ENCODE measurements at regions not wholly inside any gene's neighbourhood (a gene's known extent, or its start where the extent isn't known, plus 50 kb on each side); places are given as distances from the start of the nearest gene placed in this dataset.

DNA sequence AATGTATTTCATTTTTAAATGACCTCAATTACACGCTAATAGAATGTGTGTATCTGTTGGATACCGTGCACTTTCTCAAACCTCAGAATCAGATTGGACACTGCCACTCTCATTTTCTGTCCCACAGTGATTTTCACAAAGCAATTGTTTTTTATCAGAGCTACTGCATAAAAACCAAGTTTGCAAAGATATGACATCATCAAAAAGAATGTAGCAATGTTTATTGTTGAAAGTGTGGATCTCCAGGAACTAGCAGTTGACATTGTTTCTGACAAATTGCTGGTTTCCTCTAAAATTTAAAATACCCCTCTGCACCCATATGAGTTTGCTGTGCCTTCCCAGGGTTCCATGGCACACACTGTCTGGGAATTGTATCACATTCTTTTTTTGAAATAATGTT, 362.7 kb upstream of the DDI1 start:
- DNase-seq = no peak

GRCh38 chr11:103676413-103676812, 360.0 kb upstream of the DDI1 start:
- no peak for DNase-seq

GRCh38 chr11:103680826-103681225, 355.6 kb upstream of the DDI1 start:
- no peak for DNase-seq

DNA sequence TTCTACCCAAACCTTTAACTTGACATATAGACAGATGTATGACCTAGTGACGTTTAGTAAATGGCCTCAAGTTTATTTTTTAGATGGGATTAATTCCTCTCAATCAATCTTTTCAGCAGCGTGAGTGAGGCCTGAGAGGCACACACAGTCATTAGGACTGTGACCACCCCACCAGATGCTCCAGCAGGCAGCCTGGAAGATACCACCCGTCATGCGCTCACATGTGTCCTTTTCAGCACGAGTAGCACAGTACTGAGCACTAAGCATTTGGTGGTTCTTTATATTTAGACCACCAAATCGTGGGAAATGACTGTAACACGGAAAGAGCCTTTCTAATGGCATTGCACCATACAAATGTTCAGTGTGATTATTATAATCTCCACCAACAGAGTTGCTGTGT, 354.6 kb upstream of the DDI1 start:
- DNase-seq = no peak

DNA sequence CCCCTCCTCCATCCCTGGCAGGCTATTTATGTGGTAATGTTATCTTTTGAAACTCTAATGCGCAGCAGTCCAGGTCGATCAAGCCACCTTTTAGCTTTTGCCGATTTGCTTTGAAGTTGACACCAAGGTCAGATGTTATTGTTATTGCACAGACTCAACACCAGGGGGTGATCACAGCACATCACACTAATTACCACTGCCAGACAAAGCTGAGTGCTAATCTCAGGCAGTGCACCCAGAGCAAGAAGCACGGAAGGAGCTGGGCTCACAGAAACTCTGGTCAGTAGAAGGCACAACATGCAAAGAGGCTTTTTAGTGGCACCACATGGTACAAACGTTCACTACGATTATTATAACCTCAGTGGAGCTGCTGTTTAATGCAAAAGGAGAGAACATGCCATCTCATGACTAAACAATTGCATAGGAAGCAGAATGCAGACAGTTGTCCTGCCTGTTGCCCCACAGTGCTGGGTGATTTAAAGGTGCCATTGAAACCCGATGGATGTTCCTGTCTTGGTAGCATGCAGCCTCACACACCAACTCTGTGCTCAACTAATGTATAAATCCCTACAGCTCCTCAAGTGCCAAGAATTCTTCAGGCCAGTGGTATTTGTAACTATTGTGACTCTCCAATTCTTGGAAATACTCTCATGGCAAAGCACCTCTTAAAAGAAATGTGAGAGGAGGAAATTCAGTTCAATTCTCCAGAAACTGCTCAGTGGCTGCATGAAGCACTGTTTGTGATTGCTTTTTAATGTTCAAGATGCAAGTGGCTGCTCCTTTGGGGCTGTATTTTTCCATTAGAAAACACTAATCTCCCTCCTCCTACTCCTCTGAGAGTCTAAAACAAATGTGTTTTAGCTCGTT, 353.9 kb upstream of the DDI1 start:
- DNase-seq = peak; percentile 6 to 66 (median 28)

DNA sequence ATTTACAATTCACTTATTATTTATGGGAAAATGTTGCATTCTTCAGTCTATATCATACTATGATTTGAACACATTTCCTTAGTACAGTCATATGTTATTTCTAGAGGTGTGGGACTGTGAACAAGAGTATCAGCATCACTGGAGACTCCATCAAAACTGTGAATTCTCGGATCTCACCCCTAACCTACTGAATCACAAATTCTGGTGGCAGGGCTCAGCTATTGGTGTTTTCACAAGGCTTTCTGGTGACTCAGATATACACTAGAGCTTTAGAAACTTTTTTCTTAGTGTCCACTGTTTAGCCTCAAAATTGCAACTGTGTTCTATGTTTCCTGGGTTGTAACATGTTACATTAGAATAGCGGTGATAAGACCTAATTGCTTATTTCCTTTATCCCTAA, 352.9 kb upstream of the DDI1 start:
- DNase-seq = no peak

GRCh38 chr11:103688924-103689323, 347.5 kb upstream of the DDI1 start:
- DNase-seq = no peak

- DNase-seq = no peak
Measured at GRCh38 chr11:103690356-103690755, 346.1 kb upstream of the DDI1 start.

DNA sequence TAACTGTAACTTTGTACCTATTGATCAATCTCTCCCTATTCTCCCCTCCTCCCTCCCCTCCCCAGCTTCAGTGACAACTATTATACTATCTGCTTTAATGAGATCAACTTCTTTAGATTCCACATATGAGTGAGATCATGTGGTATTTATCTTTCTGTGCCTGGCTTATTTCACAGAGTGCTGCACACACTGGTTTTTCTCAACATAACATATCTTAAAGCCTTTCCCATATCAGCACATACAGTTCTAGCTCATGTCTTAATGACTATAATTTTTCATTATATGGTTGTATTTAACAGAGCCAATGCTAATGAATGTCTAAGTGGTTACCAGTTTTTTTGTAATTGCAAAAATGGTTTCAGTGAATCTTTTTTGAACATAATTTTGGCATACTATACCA, 340.3 kb upstream of the DDI1 start:
- no peak for DNase-seq

DNA sequence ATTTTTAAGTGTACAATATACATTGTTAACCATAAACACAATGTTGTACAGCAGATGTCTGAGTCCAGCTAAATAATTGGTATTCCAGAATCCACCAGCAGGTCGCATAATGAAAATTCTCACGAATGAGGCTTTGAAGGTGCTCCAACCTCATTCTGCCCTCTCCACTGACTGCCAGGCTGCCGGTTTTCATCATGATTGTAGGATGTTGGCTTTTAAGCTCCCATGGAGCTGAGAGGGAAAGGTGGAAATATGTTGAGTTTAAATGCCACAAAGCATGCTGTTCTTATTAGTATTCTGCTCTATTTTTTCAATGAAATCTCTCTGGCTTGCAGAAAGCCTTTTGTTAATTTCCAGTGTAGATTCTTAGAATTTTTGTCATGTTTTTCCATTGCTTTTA, 337.2 kb upstream of the DDI1 start:
- DNase-seq = no peak

DNA sequence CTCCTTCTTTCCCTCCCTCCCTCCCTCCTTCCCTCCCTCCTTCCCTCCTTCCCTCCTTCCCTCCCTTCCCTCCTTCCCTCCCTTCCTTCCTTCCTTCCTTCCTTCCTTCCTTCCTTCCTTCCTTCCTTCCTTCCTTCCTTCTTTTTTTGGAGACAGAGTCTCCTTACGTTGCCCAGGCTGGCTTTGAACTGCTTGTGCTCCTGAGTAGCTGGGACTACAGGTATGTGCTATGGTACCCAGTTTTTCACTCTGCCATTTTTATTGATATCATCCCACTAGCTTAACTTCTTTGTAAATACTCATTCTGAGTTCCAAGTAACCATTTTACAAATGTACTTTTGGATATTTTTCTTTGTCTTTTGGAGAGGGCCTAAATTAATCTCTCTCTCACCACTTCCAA, 336.8 kb upstream of the DDI1 start:
- no peak for DNase-seq

GRCh38 chr11:103700622-103701021, 335.8 kb upstream of the DDI1 start:
- no peak for DNase-seq

- DNase-seq = no peak
Measured at GRCh38 chr11:103703437-103703836, 333.0 kb upstream of the DDI1 start.

DNA sequence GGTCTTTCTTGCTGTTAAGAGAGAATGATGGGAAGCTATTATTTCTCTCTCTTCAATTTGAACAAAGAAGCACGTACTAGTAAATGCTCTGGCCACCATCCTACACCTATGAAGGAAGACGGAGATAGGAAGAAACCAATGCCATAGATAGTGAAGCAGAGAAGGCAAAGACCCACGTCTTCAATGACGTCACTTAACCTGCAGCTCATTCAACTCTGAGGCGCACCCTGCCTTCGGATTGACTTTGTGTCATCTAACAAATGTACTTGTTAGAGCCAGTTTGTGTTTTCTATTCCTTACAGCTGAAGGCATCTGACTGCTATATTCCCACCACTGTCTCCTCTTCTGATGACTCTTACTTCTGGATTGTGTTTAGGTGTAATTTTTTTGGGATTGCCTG, 332.5 kb upstream of the DDI1 start:
- DNase-seq = no peak

- DNase-seq = no peak
Measured at GRCh38 chr11:103705642-103706041, 330.8 kb upstream of the DDI1 start.

DNA sequence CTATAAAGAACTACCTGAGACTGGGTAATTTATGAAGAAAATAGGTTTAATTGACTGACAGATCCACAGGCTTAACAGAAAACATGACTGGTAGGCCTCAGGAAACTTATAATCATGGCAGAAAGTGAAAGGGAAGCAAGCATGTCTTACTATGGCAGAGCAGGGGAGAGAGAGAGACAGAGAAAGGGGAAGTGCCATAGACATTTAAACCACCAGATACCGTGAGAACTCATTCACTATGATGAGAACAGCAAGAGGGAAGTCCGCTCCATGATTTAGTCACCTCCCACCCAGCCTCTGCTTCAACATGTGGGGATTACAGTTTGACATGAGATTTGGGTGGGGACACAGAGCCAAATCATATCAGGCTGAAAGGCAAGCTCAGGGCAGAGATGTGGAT, 327.1 kb upstream of the DDI1 start:
- no peak for DNase-seq

DNA sequence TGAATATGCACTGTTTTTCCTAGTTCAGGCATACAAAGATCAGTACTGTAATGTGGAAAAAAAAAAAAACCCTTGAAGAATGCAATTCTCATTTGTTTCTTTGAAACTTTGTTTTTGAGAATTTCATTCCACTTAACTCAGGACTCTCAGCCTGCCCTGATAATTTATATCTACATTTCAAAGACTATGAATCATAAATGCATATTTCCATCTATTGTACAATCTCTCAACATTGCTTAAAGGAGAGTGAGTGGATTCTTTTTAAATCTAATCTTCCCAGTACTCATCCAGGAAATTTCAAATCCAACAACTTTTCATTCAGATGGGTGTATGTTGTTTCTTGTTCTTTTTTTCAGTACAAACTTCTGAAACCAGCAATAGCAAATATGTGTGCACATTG, 322.2 kb upstream of the DDI1 start:
- no peak for DNase-seq

DNA sequence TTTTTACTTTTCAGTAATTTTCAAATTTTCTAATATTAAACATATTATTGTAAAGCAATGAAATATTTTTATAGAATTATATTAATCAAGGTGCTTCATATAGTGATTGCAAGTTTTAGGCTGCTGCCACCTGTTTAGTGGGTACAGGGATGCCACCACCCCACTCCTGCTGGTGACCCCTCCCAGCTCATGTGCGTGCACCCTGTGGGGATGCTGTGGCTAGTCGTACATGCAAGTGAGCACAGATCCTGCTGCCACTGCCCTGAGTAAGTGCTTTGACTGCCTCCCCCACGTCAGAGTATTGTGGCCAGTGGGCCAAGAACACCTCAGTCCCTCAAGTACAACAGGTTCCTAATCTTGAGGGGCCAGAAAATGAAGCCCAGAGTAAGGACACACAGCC, 320.1 kb upstream of the DDI1 start:
- no peak for DNase-seq

GRCh38 chr11:103727262-103727661, 309.2 kb upstream of the DDI1 start:
- DNase-seq = no peak

- no peak for DNase-seq
Measured at GRCh38 chr11:103729617-103730016, 306.8 kb upstream of the DDI1 start.

DNA sequence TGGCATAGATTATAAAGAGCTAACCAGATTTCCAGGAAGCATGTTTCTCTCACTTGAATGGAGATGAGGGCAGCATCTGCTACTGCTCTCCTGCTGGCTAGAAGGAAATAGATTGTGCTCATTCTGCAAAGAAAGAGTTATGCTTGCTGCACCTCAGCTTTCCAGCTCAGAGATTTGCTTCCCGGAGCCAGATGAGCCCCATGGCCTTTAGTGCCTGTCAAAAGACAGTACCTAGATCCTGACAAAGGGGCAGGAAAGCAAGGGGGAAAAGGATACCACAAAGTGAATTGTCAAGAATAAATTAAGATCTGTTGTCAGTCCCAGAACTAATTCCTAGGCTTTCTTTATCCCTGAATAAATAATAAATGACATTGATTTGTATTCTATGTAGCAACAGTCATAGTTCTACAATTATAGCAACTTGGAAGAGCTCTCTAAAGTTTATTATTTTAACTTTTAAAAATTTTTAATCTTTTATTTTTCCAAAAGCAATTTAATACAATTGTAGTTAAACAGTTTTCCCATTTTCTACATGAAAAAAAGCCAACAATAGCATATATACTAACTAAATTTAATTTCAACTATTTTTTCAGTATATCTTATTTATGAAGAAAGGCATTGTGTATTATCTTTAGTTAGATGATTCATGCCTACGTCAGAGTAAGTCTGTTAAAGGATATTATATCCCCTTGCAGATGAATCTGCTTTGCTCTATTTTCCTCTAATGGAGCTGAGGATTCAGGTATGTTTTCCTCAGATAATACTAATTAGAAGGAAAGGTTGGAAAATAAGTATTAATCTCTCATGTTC, 306.1 kb upstream of the DDI1 start:
- DNase-seq = no peak

GRCh38 chr11:103731670-103732069, 304.8 kb upstream of the DDI1 start:
- DNase-seq = no peak

- no peak for DNase-seq
Measured at GRCh38 chr11:103733889-103734288, 302.6 kb upstream of the DDI1 start.

DNA sequence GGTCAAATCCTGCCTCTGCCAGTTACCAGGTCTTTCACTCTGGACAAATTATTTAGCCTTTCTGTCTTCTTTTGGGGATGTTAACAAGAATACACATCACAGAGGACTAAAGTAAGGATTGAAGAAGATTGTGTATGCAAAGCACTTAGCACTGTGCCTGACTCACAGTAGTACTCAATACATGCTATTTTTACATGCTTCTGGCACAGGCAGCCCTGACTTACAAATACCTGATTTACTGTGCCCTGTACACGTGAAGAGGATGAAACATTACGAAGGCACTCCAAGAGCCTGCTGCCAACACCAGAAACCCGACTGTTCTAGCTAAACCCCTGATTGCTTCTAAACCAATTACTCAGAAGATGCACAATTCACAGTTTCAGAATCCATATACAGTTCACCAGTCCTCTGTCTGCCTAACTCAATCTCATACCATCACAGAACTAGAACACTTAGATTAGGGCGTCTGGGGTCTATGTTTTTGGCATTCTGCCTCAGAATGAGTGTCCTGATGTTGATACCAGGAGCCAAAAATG, 300.9 kb upstream of the DDI1 start:
- no peak for DNase-seq
